Keratinocyte (primary cell): ENCODE measurements at regions not wholly inside any gene's neighbourhood (a gene's known extent, or its start where the extent isn't known, plus 50 kb on each side); places are given as distances from the start of the nearest gene placed in this dataset.

Experiments used
- CTCF ChIP-seq, 3 experiments: IDR thresholded peaks in 1 of 3; conservative IDR thresholded peaks in 1 of 3; optimal IDR thresholded peaks in 1 of 3; 2 replicates in 2 of 3; 3 replicates in 1 of 3; pipeline versions ENCODE3 to v1.5.1; 2011; ENCODE audit warnings: low read length in 3 of 3, mild to moderate bottlenecking in 3 of 3, moderate library complexity in 2 of 3, control low read depth in 1 of 3, inconsistent platforms in 1 of 3; ENCODE audit not compliant: insufficient read depth in 2 of 3; ENCODE audit errors: extremely low read depth in 1 of 3
- EZH2 ChIP-seq: IDR thresholded peaks from one replicate; pipeline ENCODE4 v1.6.1; 2012; ENCODE audit warnings: inconsistent platforms, mild to moderate bottlenecking, low read length, moderate library complexity

DNA sequence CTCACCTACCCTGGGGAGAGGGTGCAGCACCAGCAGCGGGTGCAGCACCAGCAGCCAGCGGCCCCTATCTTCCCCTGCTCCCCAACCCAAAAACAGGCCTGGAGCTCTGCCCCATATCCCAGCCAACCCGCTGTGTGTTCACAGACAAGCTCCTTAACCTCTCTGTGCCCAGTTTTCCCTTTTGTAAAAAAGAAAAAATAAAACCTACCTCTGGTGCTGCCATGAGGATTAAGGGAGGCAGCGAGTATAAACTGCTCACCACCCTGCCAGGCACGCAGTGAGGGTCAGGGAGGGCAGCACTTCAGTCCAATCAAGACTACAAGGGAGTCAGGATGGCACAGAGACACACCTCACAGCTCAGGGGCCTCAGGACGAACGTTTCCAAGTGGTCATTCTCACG, 163.3 kb downstream of the NUP210 start:
- TF ChIP-seq CTCF (optimal IDR thresholded peaks at IDR 0.05 in 1 of 3, IDR thresholded peaks at IDR 0.05 in 1 of 3, conservative IDR thresholded peaks at IDR 0.05 in 1 of 3; ENCODE audit: extremely low read depth in 1 of 3, insufficient read depth in 2 of 3, low read length in 3 of 3) (no peak), EZH2 (no peak)
